GM23338 (cell line): ENCODE measurements at regions not wholly inside any gene's neighbourhood (a gene's known extent, or its start where the extent isn't known, plus 50 kb on each side); places are given as distances from the start of the nearest gene placed in this dataset.

Experiments
- CREB1 ChIP-seq: fragments of 250-450 bp; sonication (Bioruptor Pico); IDR thresholded peaks from 2 replicates; pipeline ENCODE4 v1.5.0; 2020; ENCODE audit warnings: low read depth, mild to moderate bottlenecking, moderate library complexity
- EZH2phosphoT487 ChIP-seq: fragments of 200-600 bp; sonication (generic); IDR thresholded peaks from one replicate; pipeline ENCODE4 v1.8.1; 2018; ENCODE audit warnings: antibody characterized with exemption; ENCODE audit not compliant: unreplicated experiment
- POLR2AphosphoS5 ChIP-seq: IDR thresholded peaks from 2 replicates; pipeline ENCODE4 v1.6.1; 2016; ENCODE audit warnings: antibody characterized with exemption, low read depth
- TF ChIP-seq, protein P1 (sequence below), 2 experiments: fragments of 200-600 bp in 1 of 2; sonication (generic) in 1 of 2; conservative IDR thresholded peaks; 2 replicates each; pipeline versions ENCODE4 v1.5.1 to v1.6.1; 2016 to 2017; ENCODE audit warnings: antibody characterized with exemption in 2 of 2, low read depth in 2 of 2, mild to moderate bottlenecking in 2 of 2, moderate library complexity in 1 of 2
- TF ChIP-seq, protein P2 (sequence below): IDR thresholded peaks from 2 replicates; pipeline ENCODE4 v1.6.1; 2016; ENCODE audit warnings: antibody characterized with exemption

DNA sequence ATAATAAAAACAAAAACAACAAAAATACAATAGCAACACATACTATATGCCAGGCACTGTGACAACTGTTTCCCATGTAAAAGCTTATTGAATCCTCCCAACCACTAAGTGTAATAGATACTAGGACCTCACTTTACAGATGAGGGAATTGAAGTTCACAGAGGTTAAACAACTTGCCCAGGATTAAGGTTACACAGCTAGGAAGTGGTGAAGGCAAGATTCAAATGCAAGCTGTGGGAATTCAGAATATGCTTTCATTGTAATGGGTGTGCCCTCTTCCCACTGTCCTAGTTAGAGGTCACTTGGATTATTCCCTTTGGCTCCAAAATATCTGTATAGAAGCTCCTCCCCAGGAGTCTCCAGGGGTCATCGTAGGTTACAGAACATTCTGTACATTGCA is 231.1 kb downstream of the MREG start:
- no peak for TF ChIP-seq EZH2phosphoT487
- TF ChIP-seq, protein P1, sequence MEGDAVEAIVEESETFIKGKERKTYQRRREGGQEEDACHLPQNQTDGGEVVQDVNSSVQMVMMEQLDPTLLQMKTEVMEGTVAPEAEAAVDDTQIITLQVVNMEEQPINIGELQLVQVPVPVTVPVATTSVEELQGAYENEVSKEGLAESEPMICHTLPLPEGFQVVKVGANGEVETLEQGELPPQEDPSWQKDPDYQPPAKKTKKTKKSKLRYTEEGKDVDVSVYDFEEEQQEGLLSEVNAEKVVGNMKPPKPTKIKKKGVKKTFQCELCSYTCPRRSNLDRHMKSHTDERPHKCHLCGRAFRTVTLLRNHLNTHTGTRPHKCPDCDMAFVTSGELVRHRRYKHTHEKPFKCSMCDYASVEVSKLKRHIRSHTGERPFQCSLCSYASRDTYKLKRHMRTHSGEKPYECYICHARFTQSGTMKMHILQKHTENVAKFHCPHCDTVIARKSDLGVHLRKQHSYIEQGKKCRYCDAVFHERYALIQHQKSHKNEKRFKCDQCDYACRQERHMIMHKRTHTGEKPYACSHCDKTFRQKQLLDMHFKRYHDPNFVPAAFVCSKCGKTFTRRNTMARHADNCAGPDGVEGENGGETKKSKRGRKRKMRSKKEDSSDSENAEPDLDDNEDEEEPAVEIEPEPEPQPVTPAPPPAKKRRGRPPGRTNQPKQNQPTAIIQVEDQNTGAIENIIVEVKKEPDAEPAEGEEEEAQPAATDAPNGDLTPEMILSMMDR (conservative IDR thresholded peaks at IDR 0.05; ENCODE audit: low read depth in 2 of 2) = no peak
- TF ChIP-seq, protein P2, sequence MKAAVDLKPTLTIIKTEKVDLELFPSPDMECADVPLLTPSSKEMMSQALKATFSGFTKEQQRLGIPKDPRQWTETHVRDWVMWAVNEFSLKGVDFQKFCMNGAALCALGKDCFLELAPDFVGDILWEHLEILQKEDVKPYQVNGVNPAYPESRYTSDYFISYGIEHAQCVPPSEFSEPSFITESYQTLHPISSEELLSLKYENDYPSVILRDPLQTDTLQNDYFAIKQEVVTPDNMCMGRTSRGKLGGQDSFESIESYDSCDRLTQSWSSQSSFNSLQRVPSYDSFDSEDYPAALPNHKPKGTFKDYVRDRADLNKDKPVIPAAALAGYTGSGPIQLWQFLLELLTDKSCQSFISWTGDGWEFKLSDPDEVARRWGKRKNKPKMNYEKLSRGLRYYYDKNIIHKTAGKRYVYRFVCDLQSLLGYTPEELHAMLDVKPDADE = no peak
- TF ChIP-seq CREB1 (CRISPR knock-in tag) = no peak
- TF ChIP-seq POLR2AphosphoS5 = no peak
